ENCODE measurements at regions not wholly inside any gene's neighbourhood (a gene's known extent, or its start where the extent isn't known, plus 50 kb on each side); places are given as distances from the start of the nearest gene placed in this dataset.

GRCh38 chr5:68499987-68500386 is 284.4 kb downstream of the PIK3R1 start:
- TF ChIP-seq CTCF (IDR thresholded peaks at IDR 0.05; ENCODE audit: low read depth, low read length, poor library complexity, severe bottlenecking) (no peak), EZH2phosphoT487 (IDR thresholded peaks at IDR 0.05; ENCODE audit: borderline replicate concordance, low read length) (no peak)
- Histone ChIP-seq H3F3A (ENCODE audit: control insufficient read depth, insufficient read depth) (no peaks in the 10 kb centered on the region), H3K9me3 (ENCODE audit: control insufficient read depth, insufficient read depth, low read length) (peaks cover 18% of the 10 kb centered on the region; the same call in 1 of the 2 replicates), H3K79me2 (ENCODE audit: control insufficient read depth, low read length) (no peaks in the 10 kb centered on the region), H3K4me2 (ENCODE audit: low read length) (no peak overlapping the region), H3K27me3 (ENCODE audit: control insufficient read depth, low read length) (no peaks in the 10 kb centered on the region), H3K4me1 (ENCODE audit: control insufficient read depth, low read length) (no peaks in the 10 kb centered on the region), H3K36me3 (ENCODE audit: control insufficient read depth, low read length) (no peaks in the 10 kb centered on the region), H3K9me2 (replicated peaks; ENCODE audit: control insufficient read depth, low read length) (no peaks in the 10 kb centered on the region), H4K20me1 (ENCODE audit: control insufficient read depth, insufficient read depth, low read depth, low read length) (no peaks in the 10 kb centered on the region), H3K27ac (ENCODE audit: low read depth, low read length) (no peak overlapping the region), H3K4me3 (ENCODE audit: low read length) (no peak overlapping the region)

- no peaks in the 10 kb centered on the region for H4K20me1 ChIP-seq (ENCODE audit: control insufficient read depth, insufficient read depth, low read depth, low read length)
- H3K4me1 ChIP-seq (ENCODE audit: control insufficient read depth, low read length) = no peaks in the 10 kb centered on the region
- no peak overlapping the region for H3K4me2 ChIP-seq (ENCODE audit: low read length)
- no peak for TF ChIP-seq EZH2phosphoT487 (IDR thresholded peaks at IDR 0.05; ENCODE audit: borderline replicate concordance, low read length)
- TF ChIP-seq CTCF (IDR thresholded peaks at IDR 0.05; ENCODE audit: low read depth, low read length, poor library complexity, severe bottlenecking) = no peak
- H3K9me2 ChIP-seq (replicated peaks; ENCODE audit: control insufficient read depth, low read length) = no peaks in the 10 kb centered on the region
- peaks cover 18% of the 10 kb centered on the region; the same call in 1 of the 2 replicates for H3K9me3 ChIP-seq (ENCODE audit: control insufficient read depth, insufficient read depth, low read length)
- H3K4me3 ChIP-seq (ENCODE audit: low read length) = no peak overlapping the region
- H3K27ac ChIP-seq (ENCODE audit: low read depth, low read length) = no peak overlapping the region
- H3K36me3 ChIP-seq (ENCODE audit: control insufficient read depth, low read length) = no peaks in the 10 kb centered on the region
- H3K27me3 ChIP-seq (ENCODE audit: control insufficient read depth, low read length) = no peaks in the 10 kb centered on the region
- H3K79me2 ChIP-seq (ENCODE audit: control insufficient read depth, low read length) = no peaks in the 10 kb centered on the region
- no peaks in the 10 kb centered on the region for H3F3A ChIP-seq (ENCODE audit: control insufficient read depth, insufficient read depth)
Observed at GRCh38 chr5:68500813-68501212, 285.3 kb downstream of the PIK3R1 start.

GRCh38 chr5:68502531-68502930 is 287.0 kb downstream of the PIK3R1 start:
- Histone ChIP-seq H3K4me1 (ENCODE audit: control insufficient read depth, low read length) (no peaks in the 10 kb centered on the region), H3K27me3 (ENCODE audit: control insufficient read depth, low read length) (no peaks in the 10 kb centered on the region), H3K9me3 (ENCODE audit: control insufficient read depth, insufficient read depth, low read length) (peaks cover 12% of the 10 kb centered on the region; the same call in 1 of the 2 replicates), H3K4me3 (ENCODE audit: low read length) (no peak overlapping the region), H3K4me2 (ENCODE audit: low read length) (no peak overlapping the region), H3K36me3 (ENCODE audit: control insufficient read depth, low read length) (no peaks in the 10 kb centered on the region), H3K9me2 (replicated peaks; ENCODE audit: control insufficient read depth, low read length) (no peaks in the 10 kb centered on the region), H3F3A (ENCODE audit: control insufficient read depth, insufficient read depth) (no peaks in the 10 kb centered on the region), H3K27ac (ENCODE audit: low read depth, low read length) (no peak overlapping the region), H3K79me2 (ENCODE audit: control insufficient read depth, low read length) (no peaks in the 10 kb centered on the region), H4K20me1 (ENCODE audit: control insufficient read depth, insufficient read depth, low read depth, low read length) (no peaks in the 10 kb centered on the region)
- no peak for TF ChIP-seq EZH2phosphoT487 (IDR thresholded peaks at IDR 0.05; ENCODE audit: borderline replicate concordance, low read length)
- TF ChIP-seq CTCF (IDR thresholded peaks at IDR 0.05; ENCODE audit: low read depth, low read length, poor library complexity, severe bottlenecking) = no peak

Measured in DOHH2 (cell line).